C4-2B (cell line): ENCODE measurements at regions not wholly inside any gene's neighbourhood (a gene's known extent, or its start where the extent isn't known, plus 50 kb on each side); places are given as distances from the start of the nearest gene placed in this dataset.

Experiments
- H3K27ac ChIP-seq: fragments of 450-650 bp; 2 replicates; pipeline ENCODE4 v1.5.1; 2017
- CTCF ChIP-seq: fragments of 450-650 bp; conservative IDR thresholded peaks from 2 replicates; pipeline ENCODE4 v1.5.1; 2017; ENCODE audit warnings: mild to moderate bottlenecking
- ZFX ChIP-seq: fragments of 450-650 bp; IDR thresholded peaks from 2 replicates; pipeline ENCODE4 v1.6.1; 2017

GRCh38 chr16:65541646-65542045 lies 419.8 kb upstream of the CDH11 start:
- TF ChIP-seq ZFX (no peak), CTCF (no peak)
- H3K27ac ChIP-seq = no peak overlapping the region

GRCh38 chr16:65540901-65541300 lies 419.0 kb upstream of the CDH11 start:
- TF ChIP-seq CTCF = no peak
- TF ChIP-seq ZFX = no peak
- no peak overlapping the region for H3K27ac ChIP-seq

- TF ChIP-seq ZFX (no peak), CTCF (no peak)
- H3K27ac ChIP-seq = no peak overlapping the region
These were observed 417.1 kb upstream of the CDH11 start for GRCh38 chr16:65538976-65539375.

GRCh38 chr16:65537336-65537735 lies 415.5 kb upstream of the CDH11 start:
- TF ChIP-seq CTCF (no peak), ZFX (no peak)
- no peak overlapping the region for H3K27ac ChIP-seq

- H3K27ac ChIP-seq = no peak overlapping the region
These were observed 412.3 kb upstream of the CDH11 start for GRCh38 chr16:65534121-65534528.

GRCh38 chr16:65532846-65533245 lies 411.0 kb upstream of the CDH11 start:
- no peak for TF ChIP-seq CTCF
- no peak overlapping the region for H3K27ac ChIP-seq

More at GRCh38 chr16:65534121-65534528, 412.3 kb upstream of the CDH11 start:
- TF ChIP-seq ZFX (no peak), CTCF (no peak)

GRCh38 chr16:65532258-65532657 lies 410.4 kb upstream of the CDH11 start:
- no peak for TF ChIP-seq ZFX
- no peak for TF ChIP-seq CTCF
- H3K27ac ChIP-seq = no peak overlapping the region
